ENCODE measurements at regions not wholly inside any gene's neighbourhood (a gene's known extent, or its start where the extent isn't known, plus 50 kb on each side); places are given as distances from the start of the nearest gene placed in this dataset.

- H3K27me3 ChIP-seq, result no peaks in the 10 kb centered on the region
- DNase-seq (no peak), ATAC-seq (no peak)
- H3K9me3 ChIP-seq, result no peaks in the 10 kb centered on the region
- H3K27ac ChIP-seq, result no peak overlapping the region
- TF ChIP-seq CTCF (IDR thresholded peaks at IDR 0.05), result no peak
- H3K36me3 ChIP-seq, result no peaks in the 10 kb centered on the region
- intact Hi-C loops (cut with DNase I), result no loop called here
- H3K4me3 ChIP-seq, result no peak overlapping the region
- H3K4me1 ChIP-seq, result no peaks in the 10 kb centered on the region
Observed at GRCh38 chr6:122040261-122040660, 359.2 kb upstream of the HSF2 start.

GRCh38 chr6:122042380-122042779 lies 357.1 kb upstream of the HSF2 start:
- DNase-seq (no peak), ATAC-seq (no peak)
- intact Hi-C loops (cut with DNase I), result no loop called here
- Histone ChIP-seq H3K4me3 (no peak overlapping the region), H3K9me3 (no peaks in the 10 kb centered on the region), H3K36me3 (no peaks in the 10 kb centered on the region), H3K27me3 (no peaks in the 10 kb centered on the region), H3K27ac (no peak overlapping the region), H3K4me1 (no peaks in the 10 kb centered on the region)
- no peak for TF ChIP-seq CTCF (IDR thresholded peaks at IDR 0.05)

GRCh38 chr6:122042960-122043735 lies 356.3 kb upstream of the HSF2 start:
- H3K36me3 ChIP-seq, result no peaks in the 10 kb centered on the region
- H3K27me3 ChIP-seq, result no peaks in the 10 kb centered on the region
- DNase-seq (no peak), ATAC-seq (no peak)
- H3K27ac ChIP-seq, result no peak overlapping the region
- no peak for TF ChIP-seq CTCF (IDR thresholded peaks at IDR 0.05)
- H3K4me3 ChIP-seq, result no peak overlapping the region
- intact Hi-C loops (cut with DNase I), result no loop called here
- H3K9me3 ChIP-seq, result no peaks in the 10 kb centered on the region
- no peaks in the 10 kb centered on the region for H3K4me1 ChIP-seq

GRCh38 chr6:122048570-122048969 lies 350.9 kb upstream of the HSF2 start:
- DNase-seq (no peak), ATAC-seq (no peak)
- intact Hi-C loops (cut with DNase I), result no loop called here
- Histone ChIP-seq H3K27me3 (no peaks in the 10 kb centered on the region), H3K4me3 (no peak overlapping the region), H3K9me3 (no peaks in the 10 kb centered on the region), H3K4me1 (no peaks in the 10 kb centered on the region), H3K36me3 (no peaks in the 10 kb centered on the region), H3K27ac (no peak overlapping the region)
- TF ChIP-seq CTCF (IDR thresholded peaks at IDR 0.05), result no peak

GRCh38 chr6:122049341-122049740 lies 350.1 kb upstream of the HSF2 start:
- Histone ChIP-seq H3K9me3 (no peaks in the 10 kb centered on the region), H3K4me3 (no peak overlapping the region), H3K27ac (no peak overlapping the region), H3K4me1 (no peaks in the 10 kb centered on the region), H3K27me3 (no peaks in the 10 kb centered on the region), H3K36me3 (no peaks in the 10 kb centered on the region)
- no peak for TF ChIP-seq CTCF (IDR thresholded peaks at IDR 0.05)
- intact Hi-C loops (cut with DNase I), result no loop called here
- ATAC-seq (peak; percentile 69), DNase-seq (peak in 1 of 4 donors; percentile 43)

Data from left lung (tissue), 4 donors.